GM18907 (cell line): ENCODE measurements at regions not wholly inside any gene's neighbourhood (a gene's known extent, or its start where the extent isn't known, plus 50 kb on each side); places are given as distances from the start of the nearest gene placed in this dataset.

Source experiments
- ATAC-seq: cut with Tn5 transposase; IDR thresholded peaks from one replicate; pipeline ENCODE4 v1.9.1; 2021; ENCODE audit warnings: mild to moderate bottlenecking, moderate library complexity; ENCODE audit not compliant: unreplicated experiment

DNA sequence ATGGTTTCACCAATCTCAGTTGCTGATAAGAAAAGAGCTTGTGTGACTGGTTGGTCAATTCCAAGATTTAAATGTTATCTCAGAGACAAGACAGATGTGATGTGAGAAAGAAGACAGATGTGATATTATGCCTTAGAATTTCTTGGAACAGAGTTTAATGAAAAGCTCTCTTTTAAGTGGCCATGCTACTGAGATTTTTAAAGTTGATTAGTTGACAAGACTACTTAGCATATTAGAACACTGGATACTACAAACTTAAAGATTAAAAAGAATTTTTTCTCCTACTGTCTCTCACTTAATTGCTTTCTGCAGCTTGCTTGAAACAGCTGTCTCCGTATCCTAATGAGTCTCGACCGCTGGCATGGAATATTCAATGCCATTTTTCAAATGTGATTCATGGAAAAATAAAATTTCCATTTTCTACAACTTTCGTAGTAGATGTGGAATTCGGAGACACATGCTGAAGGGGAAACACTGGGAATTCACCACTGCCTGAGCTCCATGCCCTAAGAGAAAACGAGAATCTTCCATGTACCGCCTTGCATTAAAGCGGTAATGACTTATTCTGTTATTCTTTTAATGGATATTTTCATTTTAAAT, 634.2 kb upstream of the SETBP1 start:
- no peak for ATAC-seq

DNA sequence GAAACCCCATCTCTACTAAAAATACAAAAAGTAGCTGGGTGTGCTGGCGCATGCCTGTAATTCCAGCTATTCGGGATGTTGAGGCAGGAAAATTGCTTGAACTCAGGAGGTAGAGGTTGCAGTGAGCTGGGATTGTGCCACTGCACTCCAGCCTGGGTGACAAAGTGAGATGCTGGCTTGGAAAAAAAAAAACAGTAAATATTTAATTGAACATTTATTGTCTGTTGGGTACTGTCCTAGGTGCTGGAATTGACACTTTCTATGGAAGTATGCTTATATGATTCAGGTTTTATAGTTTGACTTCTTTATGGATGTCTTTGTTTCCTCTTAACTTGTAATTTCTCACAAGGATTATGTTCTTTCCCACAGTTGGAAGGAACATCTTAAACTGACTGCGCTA, 633.1 kb upstream of the SETBP1 start:
- no peak for ATAC-seq

DNA sequence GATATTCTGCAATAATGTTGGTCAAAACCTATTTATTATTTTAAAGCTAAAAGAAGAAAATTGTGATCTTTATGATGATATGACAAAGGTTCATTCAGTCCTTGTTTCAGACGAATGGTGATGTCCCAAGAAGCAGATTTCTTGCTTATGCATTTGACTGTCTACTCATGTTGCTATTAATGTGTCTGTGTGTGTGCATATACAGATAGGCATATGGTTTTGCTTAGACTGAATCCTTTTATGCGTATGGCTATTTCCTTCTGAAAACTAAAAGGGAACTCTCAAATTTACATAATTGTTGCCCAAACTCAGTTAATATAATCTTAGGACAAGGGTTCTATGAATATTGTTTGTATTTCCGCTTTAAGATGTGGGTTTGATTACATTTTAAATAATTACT, 632.3 kb upstream of the SETBP1 start:
- no peak for ATAC-seq

DNA sequence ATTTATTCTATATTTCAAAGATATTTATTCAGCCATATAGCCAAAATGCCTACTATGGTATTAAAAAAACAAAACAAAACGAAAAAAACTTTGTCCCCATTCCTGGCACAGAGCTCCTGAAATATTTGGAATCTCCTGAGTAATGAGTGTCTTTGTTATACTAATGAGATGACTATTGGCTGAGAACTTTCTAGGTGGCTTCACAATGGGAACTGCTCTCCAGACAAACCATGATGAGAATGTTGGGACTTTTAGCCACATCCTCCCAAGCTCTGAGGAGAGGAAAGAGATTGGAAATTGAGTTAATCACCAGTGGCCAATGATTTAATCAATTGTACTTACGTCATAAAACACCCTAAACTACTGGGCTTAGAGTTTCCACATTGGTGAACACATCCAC, 631.8 kb upstream of the SETBP1 start:
- ATAC-seq, result no peak

DNA sequence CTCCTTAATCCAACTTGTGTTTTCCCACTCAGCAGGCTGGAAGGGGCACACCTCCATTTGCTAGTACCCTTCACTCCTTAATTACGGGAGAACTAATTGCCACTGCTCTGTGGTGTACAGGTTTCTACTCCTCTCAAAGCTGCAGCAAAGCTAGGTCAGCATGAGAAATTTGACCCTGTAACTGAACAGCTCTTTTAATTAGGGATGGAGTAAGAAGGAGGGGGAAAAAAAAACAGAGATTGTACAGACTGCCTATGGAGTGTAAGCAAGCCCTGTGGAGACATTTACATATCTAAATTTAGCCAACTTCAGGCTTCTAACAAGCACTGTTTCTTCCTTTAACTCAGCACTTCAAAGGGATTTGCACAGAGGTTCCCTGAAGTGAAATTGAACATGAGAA, 629.7 kb upstream of the SETBP1 start:
- ATAC-seq, result no peak

DNA sequence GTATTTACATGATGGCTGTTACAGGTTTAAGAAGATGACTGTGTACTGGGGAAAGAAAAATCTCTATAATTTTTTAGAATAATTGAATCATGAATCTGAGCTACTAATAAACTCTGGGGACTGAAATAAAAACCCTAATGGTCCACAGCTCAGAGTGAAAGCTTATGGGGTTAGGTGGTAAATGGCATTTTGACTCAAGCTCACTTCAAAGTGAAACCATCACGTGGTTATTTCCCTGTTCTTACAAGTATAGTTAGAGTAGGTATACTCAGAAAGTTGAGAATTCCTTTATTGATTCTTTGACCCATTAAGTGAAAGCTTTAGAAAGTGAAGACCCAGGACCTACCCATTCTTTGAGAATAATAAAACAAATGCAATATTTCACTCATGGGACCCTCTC, 626.2 kb upstream of the SETBP1 start:
- ATAC-seq, result no peak

DNA sequence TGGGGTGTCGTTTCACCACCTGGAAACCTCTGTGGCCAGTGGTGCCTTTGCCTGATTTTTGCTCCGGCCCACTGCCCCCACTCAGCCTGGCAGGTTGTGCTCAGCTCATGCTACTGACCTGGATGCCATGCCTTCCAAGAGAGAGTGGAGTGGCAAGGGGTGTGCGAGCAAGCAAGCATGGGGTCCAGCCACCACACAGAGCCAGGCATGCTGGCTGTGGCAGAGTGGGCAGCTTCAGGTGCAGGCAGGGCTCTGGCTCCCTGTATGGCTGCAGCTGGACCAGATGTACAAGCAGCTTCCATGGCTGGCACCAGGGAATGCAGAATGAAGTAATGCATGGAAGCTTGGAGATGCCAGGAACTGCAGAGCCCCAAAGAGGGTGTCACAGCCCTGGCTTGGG, 620.5 kb upstream of the SETBP1 start:
- no peak for ATAC-seq

DNA sequence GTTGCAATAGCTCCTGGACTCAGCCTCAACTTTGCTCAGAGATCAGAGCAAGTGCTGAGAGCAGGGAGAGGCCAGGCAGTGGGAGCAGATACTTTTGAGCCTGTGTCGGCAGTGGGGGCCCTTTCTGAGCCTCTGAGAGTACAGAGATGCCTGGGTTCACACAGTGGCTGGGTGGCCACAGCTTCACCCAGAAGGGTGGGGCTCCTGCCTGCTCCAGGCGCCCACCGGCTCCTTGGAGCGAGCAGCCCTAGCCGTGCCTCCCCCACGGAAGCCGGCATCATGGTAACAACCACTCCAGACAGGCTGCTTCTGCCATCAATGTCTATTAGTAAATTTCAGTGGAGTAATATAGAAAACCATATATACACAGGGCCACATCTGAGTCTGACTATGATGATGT, 619.2 kb upstream of the SETBP1 start:
- ATAC-seq, result no peak

DNA sequence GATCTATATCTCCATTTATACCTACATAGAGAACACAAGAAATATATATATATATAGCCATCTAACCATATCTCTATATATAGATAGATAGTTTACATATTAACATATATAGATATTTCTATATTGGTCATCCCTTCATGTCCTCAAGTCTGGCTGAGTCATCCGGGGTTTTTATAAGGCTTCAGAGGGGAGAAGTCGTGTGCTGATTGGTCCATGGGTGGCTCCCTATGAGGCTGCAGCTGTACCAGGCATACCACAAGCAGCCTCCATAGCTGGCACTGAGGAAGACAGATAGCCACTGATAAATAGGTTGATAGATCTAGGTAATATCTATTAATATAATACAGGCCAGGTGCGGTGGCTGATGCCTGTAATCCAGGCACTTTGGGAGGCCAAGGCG, 618.3 kb upstream of the SETBP1 start:
- no peak for ATAC-seq

DNA sequence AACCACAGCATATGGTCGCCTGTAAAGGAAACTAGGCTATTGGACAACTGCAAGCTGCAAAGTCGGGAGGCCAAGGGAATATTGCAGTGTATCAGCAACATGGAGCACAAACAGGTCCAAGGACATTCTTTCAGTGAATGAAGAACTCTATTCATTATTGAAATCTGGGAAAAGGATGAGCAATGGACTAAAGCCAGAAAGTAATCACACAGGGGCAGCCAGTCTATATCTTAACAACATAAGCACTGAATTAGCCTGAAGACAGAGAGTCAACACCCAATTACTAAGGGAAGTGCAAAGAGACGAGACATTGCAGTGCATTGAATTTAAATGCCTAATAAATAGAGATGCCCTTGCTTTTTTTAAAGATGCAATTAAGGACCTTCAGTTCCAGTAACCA, 615.5 kb upstream of the SETBP1 start:
- ATAC-seq, result no peak

DNA sequence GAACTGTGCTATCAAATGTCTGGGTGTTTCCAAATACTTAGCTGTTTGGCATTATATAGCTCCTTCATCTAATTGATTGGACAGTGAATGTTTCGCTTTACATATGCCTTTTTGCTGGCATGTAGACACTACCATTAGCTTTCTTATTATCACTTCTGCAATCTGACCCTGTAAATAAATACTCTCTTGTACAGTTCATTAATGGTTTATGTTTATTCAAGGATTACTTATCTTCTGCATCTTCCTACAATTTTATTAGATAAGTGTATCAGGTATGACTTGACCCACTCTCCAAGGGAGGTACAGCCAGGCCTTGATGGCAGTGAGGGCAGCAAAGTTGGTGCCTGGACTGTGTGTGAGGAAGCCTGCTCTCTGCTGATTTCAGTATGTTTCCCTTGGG, 614.1 kb upstream of the SETBP1 start:
- no peak for ATAC-seq

DNA sequence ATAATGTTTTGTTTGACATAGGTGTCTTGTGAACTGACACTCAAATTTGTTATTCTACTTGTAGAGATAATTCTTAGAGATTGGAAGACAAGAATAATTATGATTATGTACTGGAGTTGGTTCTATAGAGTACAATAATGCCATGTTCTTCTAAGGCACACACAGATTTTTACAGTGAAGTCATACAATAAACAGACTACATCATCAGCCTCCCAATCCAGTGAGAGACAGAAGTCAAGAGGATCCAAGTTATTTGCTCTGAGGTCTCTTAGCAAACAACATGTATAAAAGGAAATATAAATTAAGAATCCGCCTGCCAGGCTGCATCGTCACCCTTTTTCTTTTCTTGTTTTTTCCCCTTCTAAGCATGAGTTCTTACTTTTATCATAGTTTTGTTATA, 613.5 kb upstream of the SETBP1 start:
- no peak for ATAC-seq

DNA sequence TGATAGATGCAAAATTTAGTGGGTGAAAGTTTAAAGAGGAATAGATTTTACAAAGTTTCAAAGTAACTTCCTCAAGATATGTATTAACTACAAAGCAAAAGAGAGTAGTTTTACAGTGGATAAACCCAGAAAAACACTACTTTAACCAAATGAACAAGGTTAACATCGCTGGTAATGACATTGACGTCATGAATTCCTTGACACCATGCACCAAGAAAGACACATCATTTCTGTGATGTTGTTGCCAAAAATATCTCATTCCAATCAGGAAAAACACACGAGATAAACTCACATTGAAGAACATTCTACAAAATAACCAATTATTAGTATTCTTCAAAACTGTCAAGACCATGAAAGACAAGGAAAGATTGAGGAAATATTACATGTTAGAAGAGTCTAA, 605.6 kb upstream of the SETBP1 start:
- ATAC-seq, result no peak

DNA sequence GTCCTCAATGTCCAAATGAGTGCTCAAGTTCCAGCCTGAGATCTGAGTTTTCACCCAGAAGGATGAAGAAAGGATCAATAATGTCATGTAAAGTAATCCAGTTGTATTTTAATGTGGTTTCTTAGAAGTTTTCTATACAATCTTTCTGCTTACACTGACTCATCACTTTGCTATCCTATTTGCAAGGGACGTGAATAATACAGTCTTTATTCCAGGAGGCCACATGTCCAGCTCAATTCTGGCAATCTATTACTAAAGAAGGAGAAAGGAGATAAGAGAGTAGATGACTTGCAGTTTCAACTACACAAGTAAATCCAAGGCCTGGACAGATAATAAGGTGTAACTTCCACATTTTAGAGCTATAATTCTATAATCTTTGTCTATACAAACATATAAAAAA, 601.1 kb upstream of the SETBP1 start:
- ATAC-seq, result no peak

DNA sequence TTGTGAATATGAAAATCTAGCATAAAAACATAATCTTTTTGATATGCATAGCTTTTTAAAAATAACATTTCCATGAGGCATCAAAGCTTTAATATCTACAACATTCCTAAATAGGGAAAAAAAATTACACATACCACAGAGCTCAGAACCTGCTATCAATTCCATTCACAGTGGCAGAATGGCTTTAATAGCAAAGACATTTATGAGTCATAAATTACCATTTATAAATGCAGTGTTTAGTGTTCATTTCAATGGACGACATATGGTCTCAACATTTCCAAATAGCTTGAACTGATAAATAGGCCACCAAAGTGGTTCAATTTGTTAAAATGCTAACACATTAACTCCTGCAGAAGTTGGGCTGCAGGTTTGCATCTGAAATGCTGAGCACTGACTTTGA, 600.6 kb upstream of the SETBP1 start:
- no peak for ATAC-seq

DNA sequence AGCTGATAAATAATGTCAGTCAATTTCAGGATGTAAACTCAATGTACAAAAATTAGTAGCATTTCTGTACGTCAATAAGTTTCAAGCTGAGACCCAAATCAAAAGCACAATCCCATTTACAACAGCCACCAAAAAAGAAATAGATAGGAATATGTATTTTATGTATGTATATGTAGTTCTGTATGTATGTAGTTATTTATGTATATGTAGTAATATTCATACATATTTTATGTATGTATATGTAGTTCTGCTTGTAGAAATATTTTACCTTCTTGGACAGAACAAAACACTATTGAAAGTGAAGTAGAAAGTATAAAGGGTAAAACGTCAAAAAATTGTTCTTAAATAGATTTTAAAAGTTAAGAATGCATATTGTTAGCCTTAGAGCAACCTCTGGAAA, 591.0 kb upstream of the SETBP1 start:
- no peak for ATAC-seq

DNA sequence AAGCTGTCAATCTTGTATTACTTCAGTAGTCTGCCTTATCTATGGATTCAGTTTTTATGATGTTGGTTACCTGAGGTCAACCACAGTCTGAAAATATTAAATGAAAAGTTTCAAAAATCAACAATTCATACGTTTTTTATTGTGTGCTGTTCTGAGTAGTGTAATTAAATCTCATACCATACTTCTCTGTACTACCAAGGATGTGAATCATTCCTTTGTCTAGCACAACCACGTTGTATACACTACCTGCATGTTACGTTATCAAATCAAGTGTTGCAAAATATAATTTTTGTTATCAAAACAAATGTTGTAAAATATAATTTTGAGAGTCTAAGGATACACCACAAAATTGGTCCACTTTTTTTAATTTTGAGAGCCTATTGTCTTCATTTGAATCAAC, 590.2 kb upstream of the SETBP1 start:
- no peak for ATAC-seq

DNA sequence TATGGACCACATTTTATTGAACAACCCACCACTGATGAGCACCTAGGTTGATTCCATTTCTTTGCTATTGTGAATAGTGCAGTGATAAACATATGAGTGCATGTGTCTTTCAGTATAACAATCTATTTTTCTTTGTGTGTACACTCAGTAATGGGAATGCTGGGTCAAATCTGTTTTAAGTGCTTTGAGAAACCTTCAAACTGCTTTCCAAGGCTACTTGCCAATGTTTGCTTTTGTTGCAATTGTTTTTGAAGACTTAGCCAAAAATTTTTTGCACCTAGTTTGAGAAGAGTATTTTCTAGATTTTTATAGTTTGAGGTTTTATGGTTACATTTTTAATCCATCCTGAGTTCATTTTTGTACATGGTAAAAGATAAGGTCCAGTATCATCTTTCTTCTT, 587.4 kb upstream of the SETBP1 start:
- no peak for ATAC-seq

DNA sequence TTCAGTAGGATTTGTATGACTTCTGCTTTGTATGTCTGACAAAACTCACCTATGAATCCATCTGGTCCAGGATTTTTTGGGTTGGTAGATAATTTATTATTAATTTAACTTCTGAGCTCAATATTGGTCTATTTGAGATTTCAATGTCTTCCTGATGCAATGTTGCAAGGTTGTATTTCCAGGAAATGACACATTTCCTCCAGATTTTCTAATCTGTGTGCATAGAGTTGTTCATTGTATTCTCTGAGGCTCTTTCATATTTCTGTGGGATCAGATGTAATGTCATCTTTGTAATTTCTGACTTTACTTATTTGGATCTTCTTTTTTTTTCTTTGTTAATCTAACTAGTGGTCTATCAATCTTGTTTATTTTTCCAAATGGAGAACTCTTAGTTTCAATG, 584.7 kb upstream of the SETBP1 start:
- no peak for ATAC-seq

DNA sequence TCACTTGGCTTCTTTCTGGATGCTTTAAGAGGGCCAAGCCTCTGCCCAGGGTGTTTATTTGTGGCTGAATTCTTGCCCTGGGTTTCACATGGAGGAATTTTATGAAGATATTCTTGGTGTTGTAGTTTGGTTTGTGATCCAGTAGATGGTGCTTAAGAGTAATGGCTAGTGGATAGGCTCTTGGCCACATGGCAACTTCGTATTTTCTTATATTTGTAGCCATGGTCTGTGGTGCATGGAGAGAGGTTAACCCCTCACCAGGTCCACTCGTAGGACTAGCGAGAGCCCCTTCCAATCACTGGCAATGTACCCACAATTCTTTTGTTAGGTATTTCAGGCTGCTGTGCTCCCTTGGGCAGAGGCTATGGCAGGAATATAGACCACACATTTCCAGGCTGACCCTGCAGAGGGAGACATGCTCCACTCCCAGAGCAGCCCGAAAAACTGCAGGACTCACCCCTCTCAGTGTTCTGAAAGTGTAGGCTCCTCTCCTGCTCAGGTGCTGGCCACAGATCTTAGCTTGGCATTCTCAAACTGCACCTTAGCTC, 582.1 kb upstream of the SETBP1 start:
- ATAC-seq, result no peak

DNA sequence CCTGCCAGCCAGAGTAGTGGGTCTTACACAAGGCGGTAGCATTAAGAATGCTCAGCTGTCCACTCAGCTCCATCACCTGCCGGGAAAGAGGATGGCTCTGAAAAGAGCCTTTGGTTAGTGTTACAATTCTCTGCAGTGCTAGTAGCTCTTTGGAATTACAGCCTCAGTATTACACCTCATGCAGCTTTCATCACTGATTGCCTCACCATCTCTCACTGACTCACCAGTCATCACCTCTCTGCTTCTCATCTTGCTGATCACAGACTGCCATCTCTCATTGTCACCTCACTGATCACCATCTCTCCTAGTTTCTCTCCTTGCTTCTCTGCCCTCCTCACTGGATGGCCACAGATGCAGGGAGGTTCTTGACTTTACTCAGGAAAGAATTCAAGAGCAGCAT, 573.5 kb upstream of the SETBP1 start:
- no peak for ATAC-seq

DNA sequence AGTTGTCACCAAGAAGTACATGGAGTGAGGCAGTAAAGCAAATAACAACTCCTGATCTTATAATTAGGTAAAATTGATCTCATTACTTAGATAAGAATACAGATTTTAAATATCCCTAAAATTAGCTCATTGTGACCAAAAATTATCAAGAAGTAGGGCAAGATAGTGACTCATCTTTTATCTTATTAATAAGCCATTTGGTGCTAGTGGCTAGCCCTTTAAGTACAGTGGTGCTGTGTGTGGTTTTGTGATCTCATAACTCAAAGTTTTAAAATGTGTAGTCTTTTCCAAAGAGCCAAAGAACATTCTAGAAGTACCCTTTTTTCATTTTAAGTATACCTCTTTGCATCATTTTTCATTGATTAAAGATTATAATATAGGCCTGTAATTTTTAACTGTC, 569.4 kb upstream of the SETBP1 start:
- ATAC-seq, result no peak

DNA sequence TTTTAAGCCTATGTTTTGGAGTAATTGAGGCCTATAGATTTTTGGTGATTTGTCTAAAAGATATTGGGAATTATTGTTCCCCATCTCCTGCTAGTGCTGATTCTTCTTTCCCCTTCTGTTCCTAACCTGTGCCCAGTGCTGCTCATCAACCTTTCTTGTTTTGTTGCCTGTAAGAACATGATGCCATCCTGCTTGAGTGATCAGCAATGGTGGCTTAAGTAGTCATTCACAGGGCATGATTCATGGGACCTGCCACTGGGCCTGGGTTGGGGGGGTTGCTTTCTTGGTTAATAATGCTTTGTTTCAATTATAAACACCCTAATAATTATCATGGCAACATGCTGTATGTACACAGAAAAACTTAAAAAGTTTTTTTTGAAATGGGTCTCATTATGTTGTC, 562.9 kb upstream of the SETBP1 start:
- ATAC-seq, result no peak

DNA sequence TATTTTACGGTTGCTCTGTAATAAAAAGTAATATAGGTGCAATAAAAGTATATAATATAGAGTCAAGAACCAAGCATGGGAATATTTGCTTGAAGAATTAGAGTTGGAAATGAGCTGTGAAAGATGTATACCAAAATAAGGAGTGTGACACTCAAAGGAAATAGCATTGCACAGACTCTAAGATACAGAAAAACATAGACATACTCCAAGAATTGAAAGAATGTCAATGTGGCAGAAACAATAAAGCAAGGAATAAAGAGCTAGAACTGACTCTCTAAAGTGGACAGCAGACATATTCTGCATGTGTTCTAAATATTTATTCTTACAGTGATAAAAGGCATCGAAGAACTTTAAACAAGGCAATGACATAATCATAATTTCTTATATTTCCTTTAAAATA, 561.1 kb upstream of the SETBP1 start:
- no peak for ATAC-seq
